AG04449 (cell line): ENCODE measurements at regions not wholly inside any gene's neighbourhood (a gene's known extent, or its start where the extent isn't known, plus 50 kb on each side); places are given as distances from the start of the nearest gene placed in this dataset.
"Not testable (repeated sequence)": the region's sequence is repeated elsewhere in the genome, so short reads cannot be mapped to it uniquely, and the experiment has no call there.

Source experiments
- CTCF ChIA-PET: fragments of 350-600 bp; formaldehyde crosslinking; extraction: SDS; loops from one replicate; lab custom pipeline; 2021; ENCODE audit warnings: antibody characterized with exemption; lab: Yijun Ruan, JAX
- POLR2A ChIA-PET: fragments of 400-600, 350-600 bp; formaldehyde crosslinking; extraction: SDS; loops from one replicate; lab custom pipeline; 2020; ENCODE audit warnings: antibody characterized with exemption, inconsistent platforms; lab: Yijun Ruan, JAX
- DNase-seq: peaks from one replicate; pipeline ENCODE4 v3.0.0-alpha.2; 2010; ENCODE audit warnings: low read depth, low spot score
- H3K4me3 ChIP-seq: 2 replicates; pipeline ENCODE4 v1.5.1; 2011; ENCODE audit warnings: low read depth, mild to moderate bottlenecking, control low read depth, low read length
- CTCF ChIP-seq: IDR thresholded peaks from one replicate; pipeline ENCODE4 v1.5.1; 2011; ENCODE audit warnings: mild to moderate bottlenecking, moderate library complexity, low read length, control low read depth, inconsistent platforms; ENCODE audit not compliant: insufficient read depth; ENCODE audit errors: missing control alignments

GRCh38 chr7:35926966-35927365 is 126.1 kb downstream of the SEPTIN7 start:
- POLR2A ChIA-PET, DNase-seq, CTCF ChIA-PET, H3K4me3 ChIP-seq: not testable (repeated sequence)

- H3K4me3 ChIP-seq, DNase-seq, CTCF ChIA-PET, POLR2A ChIA-PET: not testable (repeated sequence)
These were observed 130.3 kb downstream of the SEPTIN7 start for GRCh38 chr7:35931134-35931533.

GRCh38 chr7:35931551-35931950 is 130.7 kb downstream of the SEPTIN7 start:
- CTCF ChIA-PET, DNase-seq, POLR2A ChIA-PET, H3K4me3 ChIP-seq: not testable (repeated sequence)

- H3K4me3 ChIP-seq, DNase-seq, POLR2A ChIA-PET, CTCF ChIA-PET: not testable (repeated sequence)
These were observed 139.8 kb downstream of the SEPTIN7 start for GRCh38 chr7:35940695-35941094.

GRCh38 chr7:35945621-35946020 is 144.8 kb downstream of the SEPTIN7 start:
- CTCF ChIA-PET, result not testable (repeated sequence)

GRCh38 chr7:35955735-35956134 is 154.9 kb downstream of the SEPTIN7 start:
- DNase-seq, H3K4me3 ChIP-seq, POLR2A ChIA-PET, CTCF ChIA-PET: not testable (repeated sequence)

More at GRCh38 chr7:35945621-35946020, 144.8 kb downstream of the SEPTIN7 start:
- POLR2A ChIA-PET, H3K4me3 ChIP-seq, DNase-seq: not testable (repeated sequence)

- H3K4me3 ChIP-seq, POLR2A ChIA-PET, DNase-seq: not testable (repeated sequence)
- CTCF ChIA-PET, result interaction anchor here (0.8 kb wide), 1 partner anchor 13 kb away, joined by 3 read pairs; no protein-coding TSS in a partner anchor
These were observed 156.1 kb downstream of the SEPTIN7 start for GRCh38 chr7:35956988-35957387.

GRCh38 chr7:35961260-35961659 is 160.4 kb downstream of the SEPTIN7 start:
- CTCF ChIA-PET, H3K4me3 ChIP-seq, DNase-seq, POLR2A ChIA-PET: not testable (repeated sequence)

- CTCF ChIA-PET, POLR2A ChIA-PET, H3K4me3 ChIP-seq, DNase-seq: not testable (repeated sequence)
These were observed 161.8 kb downstream of the SEPTIN7 start for GRCh38 chr7:35962607-35963006.

GRCh38 chr7:35967366-35968139 is 166.7 kb downstream of the SEPTIN7 start:
- no peak for TF ChIP-seq CTCF
- H3K4me3 ChIP-seq, result no peak overlapping the region
- ChIA-PET POLR2A (no interaction called here), CTCF (no interaction called here)
- DNase-seq, result no peak

- TF ChIP-seq CTCF, result no peak
- no peak overlapping the region for H3K4me3 ChIP-seq
- no peak for DNase-seq
- ChIA-PET POLR2A (no interaction called here), CTCF (no interaction called here)
These were observed 167.5 kb downstream of the SEPTIN7 start for GRCh38 chr7:35968140-35968940.
